ENCODE measurements at regions not wholly inside any gene's neighbourhood (a gene's known extent, or its start where the extent isn't known, plus 50 kb on each side); places are given as distances from the start of the nearest gene placed in this dataset.
"Not testable (repeated sequence)": the region's sequence is repeated elsewhere in the genome, so short reads cannot be mapped to it uniquely, and the experiment has no call there.

DNA sequence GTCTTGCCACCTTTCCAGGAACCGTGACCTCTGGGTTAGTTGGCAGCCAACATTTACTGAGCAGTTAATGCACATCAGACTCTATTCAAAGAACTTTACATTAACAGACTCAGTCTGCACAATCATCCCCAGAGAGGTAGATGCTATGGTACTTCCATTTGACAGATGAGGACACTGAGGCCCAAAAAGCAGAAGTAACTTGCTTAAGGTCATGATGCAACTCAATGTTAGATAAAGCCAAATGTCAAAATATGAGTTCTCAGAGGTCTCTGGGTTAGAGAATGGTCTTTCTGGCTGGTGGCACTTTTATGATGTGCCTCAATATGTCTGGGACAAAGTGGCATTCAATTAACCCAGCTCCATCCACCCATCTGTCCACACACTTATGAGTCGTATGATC lies 450.0 kb downstream of the MIAT start:
- Histone ChIP-seq H4K91ac (ENCODE audit: low read depth, low read length, poor library complexity) (no peak overlapping the region), H3K27ac (replicated peaks; ENCODE audit: low read length) (no peak overlapping the region), H3K23ac (ENCODE audit: low read depth, low read length, poor library complexity) (no peak overlapping the region), H3K14ac (ENCODE audit: low read length) (no peak overlapping the region), H3K9ac (ENCODE audit: low read depth, low read length, poor library complexity) (no peak overlapping the region), H2BK15ac (ENCODE audit: low read length) (no peak overlapping the region), H3K36me3 (replicated peaks in 1 of 2; ENCODE audit: control insufficient read depth in 2 of 2, insufficient read depth in 2 of 2, low read length in 2 of 2) (no peaks in the 10 kb centered on the region), H3K9me3 (replicated peaks in 1 of 2; ENCODE audit: control insufficient read depth in 2 of 2, insufficient read depth in 1 of 2, low read depth in 1 of 2, low read length in 2 of 2) (peaks cover 0 to 2% of the 10 kb centered on the region in 2 donors), H2BK5ac (ENCODE audit: low read length) (no peak overlapping the region), H3K4ac (ENCODE audit: low read length) (no peak overlapping the region), H3K27me3 (ENCODE audit: control insufficient read depth in 3 of 3, insufficient read depth in 3 of 3, low read depth in 1 of 3, low read length in 3 of 3) (no peaks in the 10 kb centered on the region), H2AFZ (ENCODE audit: low read length) (no peak overlapping the region), H3K4me2 (ENCODE audit: insufficient read depth, low read length, poor library complexity, severe bottlenecking) (no peak overlapping the region), H2AK5ac (ENCODE audit: low read depth, low read length) (no peak overlapping the region), H3K4me1 (ENCODE audit: control insufficient read depth in 2 of 2, insufficient read depth in 1 of 2, low read depth in 1 of 2, low read length in 2 of 2) (peaks cover 11 to 23% of the 10 kb centered on the region in 2 donors), H3K79me1 (ENCODE audit: low read depth, low read length) (no peaks in the 10 kb centered on the region), H2BK120ac (ENCODE audit: low read depth, low read length) (no peak overlapping the region), H2BK12ac (ENCODE audit: low read length) (no peak overlapping the region), H3K18ac (ENCODE audit: low read length) (no peak overlapping the region), H4K8ac (ENCODE audit: low read depth, low read length) (no peak overlapping the region), H3K4me3 (ENCODE audit: low read length in 2 of 2) (no peak overlapping the region)
- no peak for DNase-seq (ENCODE audit: low spot score)
- no CpG with 5 or more reads among the region's 2 CpGs for WGBS, 2 donors (ENCODE audit: extremely low coverage in 2 of 2, insufficient read length in 2 of 2, insufficient replicate concordance in 1 of 2)

DNA sequence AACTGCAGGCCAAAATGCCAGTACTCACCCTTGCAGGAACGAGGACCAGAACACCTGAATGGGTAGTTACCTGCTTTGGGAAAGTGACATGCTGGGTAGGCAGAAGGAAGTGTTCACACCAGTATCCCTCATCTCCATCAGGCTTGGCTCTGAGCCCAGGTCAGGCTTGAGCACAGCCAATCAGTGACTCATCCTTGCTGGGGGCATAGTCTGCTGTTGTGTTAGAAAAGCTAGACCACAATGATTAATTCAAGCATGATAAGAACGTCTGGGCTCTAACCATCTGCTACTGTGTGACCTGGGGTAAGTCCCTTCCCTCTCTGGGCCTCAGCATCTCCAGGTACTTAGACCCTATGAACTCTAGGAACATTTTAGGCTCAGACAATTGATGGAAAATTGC lies 450.4 kb downstream of the MIAT start:
- no peak overlapping the region for H2BK12ac ChIP-seq (ENCODE audit: low read length)
- no peak overlapping the region for H3K14ac ChIP-seq (ENCODE audit: low read length)
- H3K18ac ChIP-seq (ENCODE audit: low read length), result no peak overlapping the region
- H2BK15ac ChIP-seq (ENCODE audit: low read length), result no peak overlapping the region
- no peaks in the 10 kb centered on the region for H3K36me3 ChIP-seq (replicated peaks in 1 of 2; ENCODE audit: control insufficient read depth in 2 of 2, insufficient read depth in 2 of 2, low read length in 2 of 2)
- no peak overlapping the region for H2BK5ac ChIP-seq (ENCODE audit: low read length)
- H3K4ac ChIP-seq (ENCODE audit: low read length), result no peak overlapping the region
- DNase-seq (ENCODE audit: low spot score), result no peak
- H3K4me3 ChIP-seq (ENCODE audit: low read length in 2 of 2), result no peak overlapping the region
- H4K8ac ChIP-seq (ENCODE audit: low read depth, low read length), result no peak overlapping the region
- H3K4me2 ChIP-seq (ENCODE audit: insufficient read depth, low read length, poor library complexity, severe bottlenecking), result no peak overlapping the region
- H3K9ac ChIP-seq (ENCODE audit: low read depth, low read length, poor library complexity), result no peak overlapping the region
- H2BK120ac ChIP-seq (ENCODE audit: low read depth, low read length), result no peak overlapping the region
- H3K23ac ChIP-seq (ENCODE audit: low read depth, low read length, poor library complexity), result no peak overlapping the region
- no peak overlapping the region for H2AFZ ChIP-seq (ENCODE audit: low read length)
- no CpG with 5 or more reads among the region's 2 CpGs for WGBS, 2 donors (ENCODE audit: extremely low coverage in 2 of 2, insufficient read length in 2 of 2, insufficient replicate concordance in 1 of 2)
- H2AK5ac ChIP-seq (ENCODE audit: low read depth, low read length), result no peak overlapping the region
- H3K27me3 ChIP-seq (ENCODE audit: control insufficient read depth in 3 of 3, insufficient read depth in 3 of 3, low read depth in 1 of 3, low read length in 3 of 3), result no peaks in the 10 kb centered on the region
- H3K4me1 ChIP-seq (ENCODE audit: control insufficient read depth in 2 of 2, insufficient read depth in 1 of 2, low read depth in 1 of 2, low read length in 2 of 2), result peaks cover 12 to 24% of the 10 kb centered on the region in 2 donors
- no peaks in the 10 kb centered on the region for H3K79me1 ChIP-seq (ENCODE audit: low read depth, low read length)
- H3K27ac ChIP-seq (replicated peaks; ENCODE audit: low read length), result no peak overlapping the region
- H3K9me3 ChIP-seq (replicated peaks in 1 of 2; ENCODE audit: control insufficient read depth in 2 of 2, insufficient read depth in 1 of 2, low read depth in 1 of 2, low read length in 2 of 2), result peaks cover 0 to 6% of the 10 kb centered on the region in 2 donors
- no peak overlapping the region for H4K91ac ChIP-seq (ENCODE audit: low read depth, low read length, poor library complexity)

DNA sequence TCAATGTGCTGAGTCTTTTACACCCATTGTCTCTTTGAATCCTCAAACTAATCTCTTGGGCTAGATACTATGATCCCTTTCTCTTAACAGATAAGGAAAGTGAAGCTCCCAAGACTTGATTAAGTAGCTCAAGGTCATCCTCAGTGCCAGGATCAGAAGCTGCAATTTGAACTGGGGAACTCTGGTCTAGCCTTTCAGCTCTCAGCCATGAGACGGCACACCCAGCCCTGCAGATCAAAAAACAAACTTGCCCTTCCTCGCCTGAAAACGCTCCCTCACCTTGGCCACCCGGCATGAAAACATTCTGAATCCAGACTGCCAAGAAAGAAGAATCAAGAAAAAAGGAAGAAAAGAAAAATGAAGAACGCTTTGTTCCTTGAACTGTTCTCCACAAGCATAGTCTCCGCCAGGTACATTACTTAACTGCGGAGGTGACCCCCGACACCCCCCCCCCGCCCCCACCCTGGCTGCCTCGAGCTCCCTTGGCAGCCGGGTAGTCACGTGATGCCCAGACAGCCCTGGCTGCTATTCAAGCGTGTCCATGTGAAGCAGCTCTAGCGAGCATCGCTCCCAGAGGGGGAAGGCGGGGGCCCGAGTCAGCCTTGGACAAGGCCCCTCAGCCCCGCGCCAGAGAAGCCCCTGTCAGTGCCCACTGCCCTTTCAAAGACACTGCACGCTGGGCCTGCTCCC lies 451.2 kb downstream of the MIAT start:
- Histone ChIP-seq H3K4ac (ENCODE audit: low read length) (no peak overlapping the region), H3K27me3 (ENCODE audit: control insufficient read depth in 3 of 3, insufficient read depth in 3 of 3, low read depth in 1 of 3, low read length in 3 of 3) (no peaks in the 10 kb centered on the region), H4K8ac (ENCODE audit: low read depth, low read length) (no peak overlapping the region), H3K4me2 (ENCODE audit: insufficient read depth, low read length, poor library complexity, severe bottlenecking) (no peak overlapping the region), H3K14ac (ENCODE audit: low read length) (no peak overlapping the region), H2BK12ac (ENCODE audit: low read length) (no peak overlapping the region), H3K9ac (ENCODE audit: low read depth, low read length, poor library complexity) (no peak overlapping the region), H3K18ac (ENCODE audit: low read length) (no peak overlapping the region), H3K79me1 (ENCODE audit: low read depth, low read length) (no peaks in the 10 kb centered on the region), H2BK120ac (ENCODE audit: low read depth, low read length) (no peak overlapping the region), H2BK15ac (ENCODE audit: low read length) (no peak overlapping the region), H2BK5ac (ENCODE audit: low read length) (no peak overlapping the region), H2AK5ac (ENCODE audit: low read depth, low read length) (no peak overlapping the region), H2AFZ (ENCODE audit: low read length) (no peak overlapping the region), H3K4me3 (ENCODE audit: low read length in 2 of 2) (no peak overlapping the region), H3K23ac (ENCODE audit: low read depth, low read length, poor library complexity) (no peak overlapping the region), H4K91ac (ENCODE audit: low read depth, low read length, poor library complexity) (no peak overlapping the region), H3K27ac (replicated peaks; ENCODE audit: low read length) (no peak overlapping the region), H3K4me1 (ENCODE audit: control insufficient read depth in 2 of 2, insufficient read depth in 1 of 2, low read depth in 1 of 2, low read length in 2 of 2) (peaks cover 12 to 28% of the 10 kb centered on the region in 2 donors), H3K9me3 (replicated peaks in 1 of 2; ENCODE audit: control insufficient read depth in 2 of 2, insufficient read depth in 1 of 2, low read depth in 1 of 2, low read length in 2 of 2) (peaks cover 0 to 6% of the 10 kb centered on the region in 2 donors), H3K36me3 (replicated peaks in 1 of 2; ENCODE audit: control insufficient read depth in 2 of 2, insufficient read depth in 2 of 2, low read length in 2 of 2) (no peaks in the 10 kb centered on the region)
- WGBS, 2 donors (ENCODE audit: extremely low coverage in 2 of 2, insufficient read length in 2 of 2, insufficient replicate concordance in 1 of 2), result no CpG with 5 or more reads among the region's 20 CpGs
- no peak for DNase-seq (ENCODE audit: low spot score)

DNA sequence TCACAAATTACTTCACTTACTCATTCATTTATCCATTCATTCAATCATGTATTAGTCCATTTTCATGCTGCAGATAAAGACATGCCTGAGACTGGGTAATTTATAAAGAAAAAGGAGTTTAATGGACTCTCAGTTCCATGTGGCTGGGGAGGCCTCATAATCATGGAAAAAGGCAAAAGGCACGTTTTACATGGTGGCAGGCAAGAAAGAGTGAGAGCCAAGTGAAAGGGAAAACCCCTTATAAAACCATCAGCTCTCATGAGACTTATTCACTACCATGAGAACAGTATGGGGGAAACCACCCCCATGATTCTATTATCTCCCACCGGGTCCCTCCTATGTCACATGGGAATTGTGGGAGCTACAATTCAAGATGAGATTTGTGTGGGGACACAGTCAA lies 452.0 kb downstream of the MIAT start:
- not testable (repeated sequence) for DNase-seq (ENCODE audit: low spot score)

More for the DNA sequence above, 452.0 kb downstream of the MIAT start:
- not testable (repeated sequence) for H2BK15ac ChIP-seq (ENCODE audit: low read length); H3K14ac ChIP-seq (ENCODE audit: low read length); H2AK5ac ChIP-seq (ENCODE audit: low read depth, low read length); H4K91ac ChIP-seq (ENCODE audit: low read depth, low read length, poor library complexity); H3K18ac ChIP-seq (ENCODE audit: low read length); H2BK12ac ChIP-seq (ENCODE audit: low read length); H3K4ac ChIP-seq (ENCODE audit: low read length); H3K27ac ChIP-seq (replicated peaks; ENCODE audit: low read length); H3K9me3 ChIP-seq (replicated peaks in 1 of 2; ENCODE audit: control insufficient read depth in 2 of 2, insufficient read depth in 1 of 2, low read depth in 1 of 2, low read length in 2 of 2); H2BK120ac ChIP-seq (ENCODE audit: low read depth, low read length); H3K23ac ChIP-seq (ENCODE audit: low read depth, low read length, poor library complexity); H2BK5ac ChIP-seq (ENCODE audit: low read length); H3K27me3 ChIP-seq (ENCODE audit: control insufficient read depth in 3 of 3, insufficient read depth in 3 of 3, low read depth in 1 of 3, low read length in 3 of 3); H3K4me3 ChIP-seq (ENCODE audit: low read length in 2 of 2); H3K36me3 ChIP-seq (replicated peaks in 1 of 2; ENCODE audit: control insufficient read depth in 2 of 2, insufficient read depth in 2 of 2, low read length in 2 of 2); H4K8ac ChIP-seq (ENCODE audit: low read depth, low read length); H3K9ac ChIP-seq (ENCODE audit: low read depth, low read length, poor library complexity); H3K4me2 ChIP-seq (ENCODE audit: insufficient read depth, low read length, poor library complexity, severe bottlenecking); H2AFZ ChIP-seq (ENCODE audit: low read length); H3K79me1 ChIP-seq (ENCODE audit: low read depth, low read length)
- WGBS, 2 donors (ENCODE audit: extremely low coverage in 2 of 2, insufficient read length in 2 of 2, insufficient replicate concordance in 1 of 2), result no CpG with 5 or more reads among the region's 2 CpGs
- H3K4me1 ChIP-seq (ENCODE audit: control insufficient read depth in 2 of 2, insufficient read depth in 1 of 2, low read depth in 1 of 2, low read length in 2 of 2), result peaks cover 12 to 28% of the 10 kb centered on the region in 2 donors

All from neuronal stem cell (in vitro differentiated cells).